ENCODE measurements at regions not wholly inside any gene's neighbourhood (a gene's known extent, or its start where the extent isn't known, plus 50 kb on each side); places are given as distances from the start of the nearest gene placed in this dataset.
A peak's percentile ranks its signal among the peaks of the same experiment; 100 is the strongest.

GRCh38 chr1:4119516-4120220, 219.6 kb upstream of the C1orf174 start:
- no peak for TF ChIP-seq CTCF (IDR thresholded peaks at IDR 0.05; ENCODE audit: extremely low read depth, low read depth, low read length)
- Histone ChIP-seq H3K9me3 (ENCODE audit: low read depth, low read length) (no peaks in the 10 kb centered on the region), H3K4me2 (ENCODE audit: insufficient read depth, low read length) (no peak overlapping the region), H4K20me1 (ENCODE audit: insufficient read depth, low read length) (no peaks in the 10 kb centered on the region), H3K4me1 (ENCODE audit: insufficient read depth, low read length) (no peaks in the 10 kb centered on the region), H3K4me3 (ENCODE audit: insufficient read depth, low read length) (no peak overlapping the region), H3K27me3 (ENCODE audit: insufficient read depth, low read length) (no peaks in the 10 kb centered on the region), H2AFZ (ENCODE audit: low read length) (no peak overlapping the region), H3K79me2 (ENCODE audit: insufficient read depth, low read length) (no peaks in the 10 kb centered on the region), H3K27ac (ENCODE audit: low read depth, low read length) (no peak overlapping the region), H3K36me3 (ENCODE audit: insufficient read depth, low read length) (no peaks in the 10 kb centered on the region)
- DNase-seq (ENCODE audit: insufficient read length, low spot score, missing footprints), result no peak

GRCh38 chr1:4120557-4121292, 220.7 kb upstream of the C1orf174 start:
- peak; percentile 58 for DNase-seq (ENCODE audit: insufficient read length, low spot score, missing footprints)
- H2AFZ ChIP-seq (ENCODE audit: low read length), result no peak overlapping the region
- no peaks in the 10 kb centered on the region for H4K20me1 ChIP-seq (ENCODE audit: insufficient read depth, low read length)
- TF ChIP-seq CTCF (IDR thresholded peaks at IDR 0.05; ENCODE audit: extremely low read depth, low read depth, low read length), result no peak
- no peaks in the 10 kb centered on the region for H3K4me1 ChIP-seq (ENCODE audit: insufficient read depth, low read length)
- no peaks in the 10 kb centered on the region for H3K36me3 ChIP-seq (ENCODE audit: insufficient read depth, low read length)
- H3K27me3 ChIP-seq (ENCODE audit: insufficient read depth, low read length), result no peaks in the 10 kb centered on the region
- H3K79me2 ChIP-seq (ENCODE audit: insufficient read depth, low read length), result no peaks in the 10 kb centered on the region
- no peak overlapping the region for H3K27ac ChIP-seq (ENCODE audit: low read depth, low read length)
- no peak overlapping the region for H3K4me3 ChIP-seq (ENCODE audit: insufficient read depth, low read length)
- no peaks in the 10 kb centered on the region for H3K9me3 ChIP-seq (ENCODE audit: low read depth, low read length)
- H3K4me2 ChIP-seq (ENCODE audit: insufficient read depth, low read length), result no peak overlapping the region

GRCh38 chr1:4121293-4121684, 221.2 kb upstream of the C1orf174 start:
- no peak for TF ChIP-seq CTCF (IDR thresholded peaks at IDR 0.05; ENCODE audit: extremely low read depth, low read depth, low read length)
- Histone ChIP-seq H3K4me1 (ENCODE audit: insufficient read depth, low read length) (no peaks in the 10 kb centered on the region), H3K36me3 (ENCODE audit: insufficient read depth, low read length) (no peaks in the 10 kb centered on the region), H3K9me3 (ENCODE audit: low read depth, low read length) (no peaks in the 10 kb centered on the region), H3K27me3 (ENCODE audit: insufficient read depth, low read length) (no peaks in the 10 kb centered on the region), H4K20me1 (ENCODE audit: insufficient read depth, low read length) (no peaks in the 10 kb centered on the region), H3K27ac (ENCODE audit: low read depth, low read length) (no peak overlapping the region), H2AFZ (ENCODE audit: low read length) (no peak overlapping the region), H3K4me2 (ENCODE audit: insufficient read depth, low read length) (no peak overlapping the region), H3K4me3 (ENCODE audit: insufficient read depth, low read length) (no peak overlapping the region), H3K79me2 (ENCODE audit: insufficient read depth, low read length) (no peaks in the 10 kb centered on the region)
- peak; percentile 67 for DNase-seq (ENCODE audit: insufficient read length, low spot score, missing footprints)

- no peak for TF ChIP-seq CTCF (IDR thresholded peaks at IDR 0.05; ENCODE audit: extremely low read depth, low read depth, low read length)
- Histone ChIP-seq H3K4me3 (ENCODE audit: insufficient read depth, low read length) (no peak overlapping the region), H3K4me2 (ENCODE audit: insufficient read depth, low read length) (no peak overlapping the region), H3K4me1 (ENCODE audit: insufficient read depth, low read length) (no peaks in the 10 kb centered on the region), H3K9me3 (ENCODE audit: low read depth, low read length) (no peaks in the 10 kb centered on the region), H3K36me3 (ENCODE audit: insufficient read depth, low read length) (no peaks in the 10 kb centered on the region), H2AFZ (ENCODE audit: low read length) (no peak overlapping the region), H4K20me1 (ENCODE audit: insufficient read depth, low read length) (no peaks in the 10 kb centered on the region), H3K27ac (ENCODE audit: low read depth, low read length) (no peak overlapping the region), H3K27me3 (ENCODE audit: insufficient read depth, low read length) (no peaks in the 10 kb centered on the region), H3K79me2 (ENCODE audit: insufficient read depth, low read length) (no peaks in the 10 kb centered on the region)
- peak; percentile 52 for DNase-seq (ENCODE audit: insufficient read length, low spot score, missing footprints)
These were observed 221.9 kb upstream of the C1orf174 start for GRCh38 chr1:4121834-4122512.

Data from osteoblast (primary cell).